ENCODE measurements at regions not wholly inside any gene's neighbourhood (a gene's known extent, or its start where the extent isn't known, plus 50 kb on each side); places are given as distances from the start of the nearest gene placed in this dataset.
"Not testable (repeated sequence)": the region's sequence is repeated elsewhere in the genome, so short reads cannot be mapped to it uniquely, and the experiment has no call there.

DNA sequence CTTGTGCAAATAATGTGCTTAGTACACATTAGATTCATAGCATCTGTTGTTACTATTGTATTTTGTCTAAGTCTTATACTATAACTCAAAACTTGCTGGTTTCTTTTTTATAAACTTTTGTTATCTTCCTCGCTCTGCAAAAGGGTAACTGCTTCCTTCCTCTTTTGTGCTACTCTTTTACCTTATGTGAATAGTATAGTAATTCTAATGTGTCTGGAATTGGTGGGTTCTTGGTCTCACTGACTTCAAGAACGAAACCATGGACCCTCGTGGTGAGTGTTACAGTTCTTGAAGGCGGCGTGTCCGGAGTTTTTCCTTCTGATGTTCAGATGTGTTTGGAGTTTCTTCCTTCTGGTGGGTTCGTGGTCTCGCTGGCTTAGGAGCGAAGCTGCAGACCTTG, 563.1 kb upstream of the LUZP2 start:
- no peaks in the 10 kb centered on the region for H3K36me3 Mint-ChIP-seq
- no peak for ATAC-seq
- no peak overlapping the region for H3K4me3 Mint-ChIP-seq
- H3K27me3 Mint-ChIP-seq: no peaks in the 10 kb centered on the region
- H3K27ac Mint-ChIP-seq: no peak overlapping the region
- peaks cover 4% of the 10 kb centered on the region for H3K4me1 Mint-ChIP-seq
- peaks cover 3% of the 10 kb centered on the region for H3K9me3 Mint-ChIP-seq

DNA sequence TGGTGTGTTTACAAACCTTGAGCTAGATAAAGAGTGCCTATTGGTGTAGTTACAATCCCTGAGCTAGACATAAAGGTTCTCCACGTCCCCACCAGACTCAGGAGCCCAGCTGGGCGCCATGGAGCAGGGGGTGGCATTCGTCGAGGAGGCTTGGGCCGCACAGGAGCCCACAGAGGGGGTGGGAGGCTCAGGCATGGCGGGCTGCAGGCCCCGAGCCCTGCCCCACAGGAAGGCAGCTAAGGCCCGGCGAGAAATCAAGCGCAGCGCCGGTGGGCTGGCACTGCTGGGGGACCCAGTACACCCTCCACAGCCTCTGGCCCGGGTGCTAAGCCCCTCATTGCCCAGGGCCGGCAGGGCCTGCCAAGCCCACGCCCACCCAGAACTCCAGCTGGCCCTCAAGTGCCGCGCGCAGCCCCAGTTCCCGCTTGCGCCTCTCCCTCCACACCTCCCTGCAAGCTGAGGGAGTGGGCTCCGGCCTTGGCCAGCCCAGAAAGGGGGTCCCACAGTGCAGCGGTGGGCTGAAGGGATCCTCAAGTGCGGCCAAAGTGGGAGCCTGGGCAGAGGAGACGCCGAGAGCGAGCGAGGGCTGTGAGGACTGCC, 562.1 kb upstream of the LUZP2 start:
- H3K36me3 Mint-ChIP-seq, H3K27me3 Mint-ChIP-seq, H3K4me1 Mint-ChIP-seq, H3K27ac Mint-ChIP-seq, H3K4me3 Mint-ChIP-seq, H3K9me3 Mint-ChIP-seq, ATAC-seq: not testable (repeated sequence)

DNA sequence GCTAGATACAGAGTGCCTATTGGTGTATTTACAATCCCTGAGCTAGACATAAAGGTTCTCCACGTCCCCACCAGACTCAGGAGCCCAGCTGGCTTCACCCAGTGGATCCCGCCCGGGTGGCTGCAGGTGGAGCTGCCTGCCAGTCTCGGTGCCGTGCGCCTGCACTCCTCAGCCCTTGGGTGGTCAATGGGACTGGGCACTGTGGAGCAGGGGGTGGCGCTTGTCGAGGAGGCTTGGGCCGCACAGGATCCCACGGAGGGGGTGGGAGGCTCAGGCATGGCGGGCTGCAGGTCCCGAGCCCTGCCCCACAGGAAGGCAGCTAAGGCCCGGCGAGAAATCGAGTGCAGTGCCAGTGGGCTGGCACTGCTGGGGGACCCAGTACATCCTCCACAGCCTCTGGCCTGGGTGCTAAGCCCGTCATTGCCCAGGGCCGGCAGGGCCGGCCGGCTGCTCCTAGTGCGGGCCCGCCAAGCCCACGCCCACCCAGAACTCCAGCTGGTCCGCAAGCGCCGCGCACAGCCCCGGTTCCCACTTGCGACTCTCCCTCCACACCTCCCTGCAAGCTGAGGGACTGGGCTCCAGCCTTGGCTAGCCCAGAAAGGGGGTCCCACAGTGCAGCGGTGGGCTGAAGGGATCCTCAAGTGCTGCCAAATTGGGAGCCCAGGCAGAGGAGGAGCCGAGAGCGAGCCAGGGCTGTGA, 554.6 kb upstream of the LUZP2 start:
- not testable (repeated sequence) for H3K27me3 Mint-ChIP-seq, H3K9me3 Mint-ChIP-seq, H3K4me3 Mint-ChIP-seq, ATAC-seq, H3K27ac Mint-ChIP-seq, H3K4me1 Mint-ChIP-seq, H3K36me3 Mint-ChIP-seq

DNA sequence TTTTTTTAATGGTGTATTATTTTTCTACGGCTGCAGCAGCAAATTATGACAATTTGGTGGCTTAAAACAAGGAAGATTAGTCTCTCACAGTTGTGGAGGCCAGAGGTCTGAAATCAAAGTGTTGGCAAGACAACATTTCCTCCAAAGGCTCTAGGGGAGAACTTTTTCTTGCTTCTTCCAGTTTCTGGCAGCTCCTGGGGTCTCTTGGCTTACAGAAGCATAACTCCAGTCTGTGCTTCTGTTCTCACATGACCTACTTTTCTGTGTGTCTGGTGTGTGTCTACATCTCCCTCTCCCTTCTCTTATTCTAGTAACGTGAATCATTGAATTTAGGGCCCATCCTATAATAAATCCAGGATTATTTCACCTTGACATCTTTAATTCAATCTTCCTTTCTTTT, 551.9 kb upstream of the LUZP2 start:
- no peaks in the 10 kb centered on the region for H3K9me3 Mint-ChIP-seq
- no peaks in the 10 kb centered on the region for H3K27me3 Mint-ChIP-seq
- no peak overlapping the region for H3K4me3 Mint-ChIP-seq
- H3K36me3 Mint-ChIP-seq: no peaks in the 10 kb centered on the region
- no peak overlapping the region for H3K27ac Mint-ChIP-seq
- H3K4me1 Mint-ChIP-seq: no peaks in the 10 kb centered on the region
- no peak for ATAC-seq

DNA sequence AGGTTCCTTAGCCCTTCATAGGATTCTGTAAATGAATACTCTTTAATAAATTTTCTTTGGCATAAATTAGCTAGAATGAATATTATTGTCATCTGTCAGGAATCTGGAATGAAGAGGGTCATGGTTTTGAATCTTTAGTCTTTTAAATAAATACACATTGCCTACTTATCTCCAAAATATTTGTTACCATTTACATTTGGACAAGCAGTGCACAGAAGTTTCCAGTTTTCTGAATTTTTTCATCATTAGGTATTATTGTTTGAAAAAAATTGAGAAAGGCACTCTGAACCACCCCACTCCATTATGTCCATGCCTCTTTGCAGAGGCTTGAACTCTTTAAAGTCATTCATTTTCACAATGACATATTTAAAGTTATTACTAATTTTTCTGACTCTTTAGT, 549.0 kb upstream of the LUZP2 start:
- H3K36me3 Mint-ChIP-seq: no peaks in the 10 kb centered on the region
- H3K27me3 Mint-ChIP-seq: no peaks in the 10 kb centered on the region
- H3K27ac Mint-ChIP-seq: no peak overlapping the region
- no peaks in the 10 kb centered on the region for H3K9me3 Mint-ChIP-seq
- no peaks in the 10 kb centered on the region for H3K4me1 Mint-ChIP-seq
- ATAC-seq: no peak
- no peak overlapping the region for H3K4me3 Mint-ChIP-seq

DNA sequence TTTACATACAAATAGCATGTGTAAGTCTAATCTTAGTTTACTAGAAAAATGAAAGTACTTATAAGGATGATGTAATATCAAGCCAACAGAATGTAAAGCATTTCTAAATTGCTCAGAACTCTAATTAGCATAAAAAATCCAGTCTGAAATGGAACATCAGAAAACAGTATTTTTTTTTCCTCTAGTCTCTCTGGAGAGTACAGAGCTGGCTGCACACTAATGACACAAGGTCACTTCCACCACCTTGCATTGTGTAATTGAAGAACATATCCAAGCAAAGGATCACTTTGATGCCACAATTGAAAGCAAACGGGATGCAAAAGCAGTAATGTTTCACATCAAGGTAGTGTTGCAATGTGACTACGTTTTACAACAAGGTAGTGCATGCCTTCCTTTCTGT, 548.0 kb upstream of the LUZP2 start:
- Mint-ChIP-seq H3K9me3 (no peaks in the 10 kb centered on the region), H3K27me3 (no peaks in the 10 kb centered on the region), H3K27ac (no peak overlapping the region), H3K4me3 (no peak overlapping the region), H3K4me1 (no peaks in the 10 kb centered on the region), H3K36me3 (no peaks in the 10 kb centered on the region)
- ATAC-seq: no peak

DNA sequence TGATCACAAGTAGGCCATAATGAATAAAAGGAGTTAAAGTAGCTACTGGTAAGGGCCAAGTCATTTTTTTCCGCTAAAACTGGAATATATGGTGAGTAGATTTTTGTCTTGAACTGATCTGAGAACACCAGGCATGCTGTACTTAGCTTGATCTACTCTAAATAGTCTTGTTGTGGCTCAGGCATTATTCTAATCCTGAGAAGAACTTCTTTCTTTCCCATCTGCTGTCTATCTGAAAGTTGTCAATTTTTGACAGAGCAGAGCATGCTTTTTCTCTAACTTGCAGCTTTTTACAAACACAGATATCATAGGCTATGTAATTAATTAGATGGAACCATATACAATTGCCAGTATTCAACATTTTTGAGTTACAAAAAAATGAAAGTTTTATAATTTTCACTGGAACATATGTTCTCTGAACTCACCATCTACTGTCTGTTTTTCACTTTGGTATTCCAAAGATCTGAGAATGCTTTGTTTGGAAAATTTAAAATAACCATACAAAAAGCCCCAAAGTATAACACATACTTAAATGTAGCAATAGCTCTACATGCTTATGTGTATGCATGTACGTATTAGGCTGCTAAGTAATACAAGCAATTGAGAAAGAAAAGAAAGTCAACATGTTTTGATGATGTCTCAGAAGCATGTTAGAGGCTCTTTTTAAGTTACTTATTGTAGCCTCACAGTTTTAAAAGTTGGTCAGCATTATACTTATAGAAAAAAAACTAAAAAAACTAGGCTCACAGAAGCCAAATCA, 542.7 kb upstream of the LUZP2 start:
- no peak for ATAC-seq
- H3K36me3 Mint-ChIP-seq: no peaks in the 10 kb centered on the region
- H3K9me3 Mint-ChIP-seq: no peaks in the 10 kb centered on the region
- H3K4me3 Mint-ChIP-seq: no peak overlapping the region
- H3K27ac Mint-ChIP-seq: no peak overlapping the region
- H3K4me1 Mint-ChIP-seq: no peaks in the 10 kb centered on the region
- H3K27me3 Mint-ChIP-seq: no peaks in the 10 kb centered on the region

DNA sequence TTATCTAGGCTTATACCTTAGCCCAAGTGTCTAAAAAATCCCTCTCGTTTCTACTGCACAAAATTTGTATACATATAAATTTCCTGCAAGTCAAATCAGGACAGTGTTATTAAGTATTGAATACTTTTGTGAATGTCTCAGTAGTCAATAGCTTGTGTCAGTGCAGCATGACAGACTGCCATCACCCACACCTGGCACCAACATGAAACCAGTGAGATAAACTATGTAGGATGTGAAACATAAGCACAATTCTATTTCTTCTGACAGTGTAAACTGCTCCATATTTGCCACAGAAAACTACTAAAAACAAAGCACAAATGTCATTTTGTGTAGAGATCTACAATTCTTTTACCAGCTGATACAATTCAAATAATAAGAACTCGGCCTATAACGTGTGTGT, 542.1 kb upstream of the LUZP2 start:
- H3K27me3 Mint-ChIP-seq: no peaks in the 10 kb centered on the region
- H3K4me1 Mint-ChIP-seq: no peaks in the 10 kb centered on the region
- no peaks in the 10 kb centered on the region for H3K36me3 Mint-ChIP-seq
- no peak overlapping the region for H3K4me3 Mint-ChIP-seq
- ATAC-seq: no peak
- no peaks in the 10 kb centered on the region for H3K9me3 Mint-ChIP-seq
- no peak overlapping the region for H3K27ac Mint-ChIP-seq

DNA sequence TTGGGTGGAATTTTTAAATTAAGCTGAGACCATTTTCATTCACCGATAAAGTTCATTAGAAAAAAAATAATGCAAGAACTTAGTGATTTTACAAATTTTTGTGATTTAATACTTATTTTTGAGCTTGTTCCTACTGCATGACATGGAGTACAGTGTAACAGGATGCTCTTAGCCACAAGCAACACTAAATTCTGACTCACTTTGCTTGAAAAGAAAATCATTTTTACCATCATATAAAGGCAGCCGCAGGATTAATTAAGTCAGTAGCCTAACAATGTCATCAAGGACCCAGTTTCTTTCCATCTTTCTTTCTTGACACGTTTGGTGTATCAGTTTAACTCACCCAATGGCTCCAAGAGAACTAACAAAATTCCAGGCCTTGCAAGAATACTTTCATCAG, 540.3 kb upstream of the LUZP2 start:
- ATAC-seq: no peak
- H3K27me3 Mint-ChIP-seq: no peaks in the 10 kb centered on the region

DNA sequence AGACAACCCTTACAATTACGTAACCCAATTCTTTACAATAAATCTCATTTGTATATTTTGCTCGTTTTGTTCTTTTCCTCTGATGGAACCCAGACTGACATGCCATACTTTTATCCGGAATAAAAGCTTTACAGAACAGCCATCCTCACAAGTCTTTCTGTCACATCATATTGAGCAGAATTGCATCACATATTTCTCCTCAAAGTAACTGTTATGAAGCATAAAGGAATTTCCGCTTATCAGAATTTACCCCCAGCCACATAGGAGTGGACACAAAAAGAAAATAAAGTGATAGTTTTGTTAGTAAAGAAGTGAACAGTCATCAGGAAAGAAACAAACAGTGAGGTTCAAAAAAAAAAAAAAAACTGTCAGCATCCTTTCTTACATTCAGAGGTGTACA, 539.5 kb upstream of the LUZP2 start:
- no peaks in the 10 kb centered on the region for H3K9me3 Mint-ChIP-seq
- no peak overlapping the region for H3K27ac Mint-ChIP-seq
- no peaks in the 10 kb centered on the region for H3K4me1 Mint-ChIP-seq
- no peaks in the 10 kb centered on the region for H3K36me3 Mint-ChIP-seq
- no peaks in the 10 kb centered on the region for H3K27me3 Mint-ChIP-seq
- H3K4me3 Mint-ChIP-seq: no peak overlapping the region
- ATAC-seq: no peak

More for the DNA sequence above, 540.3 kb upstream of the LUZP2 start:
- Mint-ChIP-seq H3K9me3 (no peaks in the 10 kb centered on the region), H3K4me3 (no peak overlapping the region), H3K36me3 (no peaks in the 10 kb centered on the region), H3K4me1 (no peaks in the 10 kb centered on the region), H3K27ac (no peak overlapping the region)

DNA sequence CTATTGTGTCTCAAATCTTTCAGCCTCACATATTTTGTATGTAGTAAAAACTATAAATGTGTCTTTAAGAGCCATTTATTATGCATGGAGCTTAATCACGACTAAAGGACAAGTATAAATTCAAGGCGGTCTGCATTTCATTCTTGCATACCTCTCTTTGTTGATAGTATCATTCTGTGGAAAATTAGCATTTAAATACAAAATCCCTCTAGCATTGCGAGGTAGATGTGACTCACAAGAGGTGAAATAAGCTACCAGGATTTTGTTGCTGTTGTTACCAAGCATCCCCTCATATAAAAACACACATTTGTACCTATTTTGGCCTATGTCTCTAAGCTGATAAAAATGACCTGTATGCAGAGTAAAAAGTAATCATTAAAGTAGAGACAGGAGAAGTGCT, 537.4 kb upstream of the LUZP2 start:
- H3K4me1 Mint-ChIP-seq: no peaks in the 10 kb centered on the region
- H3K27me3 Mint-ChIP-seq: no peaks in the 10 kb centered on the region
- no peaks in the 10 kb centered on the region for H3K9me3 Mint-ChIP-seq
- no peak overlapping the region for H3K27ac Mint-ChIP-seq
- no peaks in the 10 kb centered on the region for H3K36me3 Mint-ChIP-seq
- no peak overlapping the region for H3K4me3 Mint-ChIP-seq
- no peak for ATAC-seq

DNA sequence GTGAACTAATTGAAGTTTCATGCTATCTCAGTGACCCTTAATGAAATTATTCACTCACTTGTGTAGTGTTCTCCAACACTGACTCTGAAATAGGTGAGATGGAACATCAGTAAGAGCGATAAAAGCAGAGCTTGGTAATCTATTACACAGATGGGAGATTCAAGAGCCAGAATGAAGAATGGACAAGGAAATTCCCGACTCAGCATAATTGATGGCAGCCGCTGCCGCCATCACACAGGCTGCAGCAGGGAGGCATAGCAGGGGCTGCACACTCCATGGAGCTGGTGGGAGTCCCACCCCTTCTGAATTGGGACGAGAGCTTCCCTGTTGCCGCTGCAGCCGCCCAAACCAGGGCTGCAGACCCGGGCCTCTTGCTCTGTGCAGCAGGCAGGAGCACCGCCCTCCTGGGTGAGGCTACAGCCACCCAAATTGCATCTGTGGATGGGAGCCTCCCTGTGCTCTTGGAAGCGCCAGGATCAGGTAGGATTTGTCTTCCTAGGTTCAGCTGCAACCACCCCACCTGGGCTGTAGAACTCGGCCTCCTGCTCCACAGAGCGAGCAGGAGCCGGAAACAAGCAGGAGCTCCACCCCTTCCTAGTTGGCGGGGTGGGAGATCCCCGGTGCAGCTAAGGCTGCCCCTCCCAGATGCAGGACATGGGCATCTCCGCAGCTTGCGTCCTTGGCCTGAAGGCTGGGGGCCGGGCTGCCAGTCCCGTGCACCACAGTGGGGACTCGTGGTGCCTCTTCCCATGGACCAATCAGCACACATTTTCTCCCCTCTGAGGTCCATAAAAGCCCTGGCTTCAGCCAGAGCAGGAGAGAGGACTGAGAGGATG, 535.1 kb upstream of the LUZP2 start:
- H3K27me3 Mint-ChIP-seq: no peaks in the 10 kb centered on the region
- no peak overlapping the region for H3K4me3 Mint-ChIP-seq
- no peak for ATAC-seq
- H3K4me1 Mint-ChIP-seq: no peaks in the 10 kb centered on the region
- no peak overlapping the region for H3K27ac Mint-ChIP-seq
- no peaks in the 10 kb centered on the region for H3K9me3 Mint-ChIP-seq
- H3K36me3 Mint-ChIP-seq: no peaks in the 10 kb centered on the region

DNA sequence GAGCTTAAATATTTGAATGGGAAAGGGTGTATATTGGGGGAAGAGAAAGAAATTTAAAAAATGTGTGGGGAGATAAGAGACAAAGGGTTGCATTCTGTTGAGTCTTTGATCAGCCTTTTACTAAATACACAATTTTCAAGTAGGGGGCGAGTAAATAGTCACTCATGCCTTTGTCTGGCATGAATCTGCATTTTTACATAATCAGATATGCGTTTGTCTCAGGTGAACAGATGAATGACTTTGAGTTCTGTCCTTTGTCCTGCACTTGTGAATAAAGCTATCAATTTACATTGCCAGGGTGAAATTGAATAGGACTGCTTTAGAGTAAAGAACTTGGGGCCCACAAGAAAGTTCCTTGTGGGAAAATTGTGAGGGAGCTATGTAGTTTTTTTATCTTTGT, 523.6 kb upstream of the LUZP2 start:
- no peaks in the 10 kb centered on the region for H3K27me3 Mint-ChIP-seq
- peaks cover 5% of the 10 kb centered on the region for H3K9me3 Mint-ChIP-seq
- H3K36me3 Mint-ChIP-seq: no peaks in the 10 kb centered on the region
- no peaks in the 10 kb centered on the region for H3K4me1 Mint-ChIP-seq
- no peak overlapping the region for H3K4me3 Mint-ChIP-seq
- no peak overlapping the region for H3K27ac Mint-ChIP-seq
- ATAC-seq: no peak

DNA sequence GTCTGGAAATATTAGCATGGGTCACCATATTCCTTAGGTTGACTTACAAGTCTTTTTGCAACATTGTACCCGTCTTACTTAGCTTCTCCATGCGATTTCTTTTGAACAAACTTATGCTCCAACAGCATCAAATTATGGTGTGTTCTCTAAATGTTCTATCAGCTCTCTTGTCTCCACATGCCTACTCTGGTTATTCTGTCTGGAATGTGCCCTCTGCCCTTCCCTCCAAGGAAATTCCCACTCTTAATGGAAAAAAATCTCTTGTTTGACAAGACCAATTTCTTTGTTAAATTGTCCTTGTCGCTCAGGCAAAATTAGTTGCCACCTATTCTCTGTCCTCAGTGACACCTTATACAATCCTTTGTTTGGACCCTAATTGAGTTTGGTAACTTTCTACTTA, 522.8 kb upstream of the LUZP2 start:
- H3K4me3 Mint-ChIP-seq: no peak overlapping the region
- H3K36me3 Mint-ChIP-seq: no peaks in the 10 kb centered on the region
- H3K9me3 Mint-ChIP-seq: peaks cover 5% of the 10 kb centered on the region
- ATAC-seq: no peak
- no peaks in the 10 kb centered on the region for H3K4me1 Mint-ChIP-seq
- no peaks in the 10 kb centered on the region for H3K27me3 Mint-ChIP-seq
- no peak overlapping the region for H3K27ac Mint-ChIP-seq

DNA sequence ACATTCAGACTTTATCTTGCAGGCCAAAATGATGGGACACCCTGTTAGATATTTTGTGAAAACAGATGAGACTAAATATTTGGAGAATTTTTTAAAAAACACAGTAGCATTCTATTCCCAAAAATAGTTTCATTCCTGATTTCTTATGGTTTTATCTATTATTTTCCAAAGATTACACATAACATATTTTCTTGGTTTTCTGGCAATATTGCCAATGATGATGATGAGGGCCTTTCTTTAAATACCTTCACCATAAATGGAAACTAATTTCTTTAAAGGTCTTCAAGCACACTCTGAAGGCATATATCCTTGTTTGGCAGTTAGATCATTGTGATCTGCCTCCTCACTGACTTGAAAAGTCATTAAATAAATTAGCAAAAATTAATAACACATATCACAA, 522.3 kb upstream of the LUZP2 start:
- Mint-ChIP-seq H3K27ac (no peak overlapping the region), H3K9me3 (peaks cover 5% of the 10 kb centered on the region), H3K4me3 (no peak overlapping the region), H3K4me1 (no peaks in the 10 kb centered on the region), H3K27me3 (no peaks in the 10 kb centered on the region), H3K36me3 (no peaks in the 10 kb centered on the region)
- ATAC-seq: no peak
